ENCODE measurements at regions not wholly inside any gene's neighbourhood (a gene's known extent, or its start where the extent isn't known, plus 50 kb on each side); places are given as distances from the start of the nearest gene placed in this dataset.
"Not testable (repeated sequence)": the region's sequence is repeated elsewhere in the genome, so short reads cannot be mapped to it uniquely, and the experiment has no call there.

DNA sequence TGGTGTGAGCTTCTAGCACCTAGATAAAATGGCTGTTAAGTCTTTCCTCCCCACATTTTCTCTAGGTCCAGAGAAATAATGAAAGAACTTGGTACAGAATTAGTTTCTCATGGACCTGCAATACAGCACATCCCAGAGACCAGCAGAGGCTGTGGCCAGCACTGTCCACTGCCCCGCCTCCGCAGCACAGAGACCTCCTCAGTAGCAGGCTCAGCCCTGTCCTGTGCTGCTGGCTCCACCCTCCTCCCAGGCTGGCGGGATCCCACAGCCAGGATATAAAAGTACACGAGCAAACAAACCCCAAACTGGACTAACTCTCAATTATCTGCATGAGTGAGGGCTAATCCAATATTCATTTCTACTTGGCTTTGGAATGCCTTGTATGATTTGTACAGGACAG is 401.5 kb downstream of the RPS6KC1 start:
- intact Hi-C loops (cut with DNase I): no loop called here
- H3K9me3 ChIP-seq: no peaks in the 10 kb centered on the region
- H3K36me3 ChIP-seq: no peaks in the 10 kb centered on the region
- no peak overlapping the region for H3K4me3 ChIP-seq
- H3K27me3 ChIP-seq: no peaks in the 10 kb centered on the region
- no peak overlapping the region for H3K27ac ChIP-seq
- ATAC-seq: no peak
- peaks cover 0 to 11% (median 4%) of the 10 kb centered on the region in 9 donors for H3K4me1 ChIP-seq
- TF ChIP-seq, protein P1, sequence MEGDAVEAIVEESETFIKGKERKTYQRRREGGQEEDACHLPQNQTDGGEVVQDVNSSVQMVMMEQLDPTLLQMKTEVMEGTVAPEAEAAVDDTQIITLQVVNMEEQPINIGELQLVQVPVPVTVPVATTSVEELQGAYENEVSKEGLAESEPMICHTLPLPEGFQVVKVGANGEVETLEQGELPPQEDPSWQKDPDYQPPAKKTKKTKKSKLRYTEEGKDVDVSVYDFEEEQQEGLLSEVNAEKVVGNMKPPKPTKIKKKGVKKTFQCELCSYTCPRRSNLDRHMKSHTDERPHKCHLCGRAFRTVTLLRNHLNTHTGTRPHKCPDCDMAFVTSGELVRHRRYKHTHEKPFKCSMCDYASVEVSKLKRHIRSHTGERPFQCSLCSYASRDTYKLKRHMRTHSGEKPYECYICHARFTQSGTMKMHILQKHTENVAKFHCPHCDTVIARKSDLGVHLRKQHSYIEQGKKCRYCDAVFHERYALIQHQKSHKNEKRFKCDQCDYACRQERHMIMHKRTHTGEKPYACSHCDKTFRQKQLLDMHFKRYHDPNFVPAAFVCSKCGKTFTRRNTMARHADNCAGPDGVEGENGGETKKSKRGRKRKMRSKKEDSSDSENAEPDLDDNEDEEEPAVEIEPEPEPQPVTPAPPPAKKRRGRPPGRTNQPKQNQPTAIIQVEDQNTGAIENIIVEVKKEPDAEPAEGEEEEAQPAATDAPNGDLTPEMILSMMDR (IDR thresholded peaks at IDR 0.05): no peak
- no peak for DNase-seq
- 66 to 78% methylated on average over 4 of the region's 4 CpGs for WGBS, 2 donors

DNA sequence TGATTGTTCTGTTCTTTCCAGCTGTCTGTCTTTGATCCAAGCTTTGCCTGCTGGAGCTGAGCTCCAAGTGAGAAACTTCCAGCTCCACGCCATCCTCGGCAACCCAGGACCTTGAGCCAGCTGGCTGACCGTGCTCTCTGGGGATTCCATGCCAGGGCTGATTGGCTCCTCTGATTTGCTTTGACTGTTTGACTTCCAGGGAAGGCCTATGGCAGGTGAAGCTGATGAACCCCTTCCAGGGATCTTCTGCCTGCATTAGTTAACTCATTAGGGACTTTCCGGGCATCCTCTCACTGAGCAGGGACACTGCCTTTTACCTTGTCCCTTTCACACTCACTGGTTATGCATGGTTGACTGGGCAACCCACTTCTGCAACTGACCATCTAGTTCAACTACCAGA is 406.1 kb downstream of the RPS6KC1 start:
- TF ChIP-seq, protein P1 (IDR thresholded peaks at IDR 0.05): no peak
- H3K27ac ChIP-seq: no peak overlapping the region
- intact Hi-C loops (cut with DNase I): no loop called here
- 35 to 37% methylated on average over 4 of the region's 4 CpGs for WGBS, 2 donors
- H3K4me3 ChIP-seq: no peak overlapping the region
- peak in 7 of 8 donors; percentile 42 to 88 (median 77) for ATAC-seq
- H3K4me1 ChIP-seq: peaks cover 0 to 13% (median 4%) of the 10 kb centered on the region in 9 donors
- H3K9me3 ChIP-seq: peaks cover 0 to 9% (median 0%) of the 10 kb centered on the region in 11 donors
- H3K36me3 ChIP-seq: no peaks in the 10 kb centered on the region
- DNase-seq: peak; percentile 21 to 43
- no peaks in the 10 kb centered on the region for H3K27me3 ChIP-seq

DNA sequence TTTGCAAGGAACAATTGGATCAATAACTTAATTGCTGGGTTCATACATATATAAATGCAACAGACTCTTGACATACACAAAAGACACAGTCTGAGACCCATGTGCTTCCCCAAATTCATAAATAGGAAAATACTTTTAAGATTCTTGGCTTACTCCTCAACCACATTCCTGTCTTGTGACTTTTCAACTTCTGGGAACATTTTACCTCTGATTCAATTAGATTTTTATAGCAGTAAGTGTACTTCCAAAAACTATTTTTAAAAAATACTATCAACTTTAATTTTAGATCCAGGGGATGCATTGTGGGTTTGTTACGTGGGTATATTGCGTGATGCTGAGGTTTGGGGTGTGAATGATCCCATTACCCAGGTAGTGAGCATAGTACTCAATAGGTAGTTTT is 406.7 kb downstream of the RPS6KC1 start:
- DNase-seq (no peak), ATAC-seq (peak in 2 of 8 donors; percentile 37 to 41)
- intact Hi-C loops (cut with DNase I): no loop called here
- no peak overlapping the region for H3K27ac ChIP-seq
- peaks cover 0 to 13% (median 4%) of the 10 kb centered on the region in 9 donors for H3K4me1 ChIP-seq
- WGBS, 2 donors: 66 to 74% methylated on average over 2 of the region's 2 CpGs
- no peaks in the 10 kb centered on the region for H3K27me3 ChIP-seq
- TF ChIP-seq, protein P1 (IDR thresholded peaks at IDR 0.05): no peak
- H3K9me3 ChIP-seq: peaks cover 0 to 14% (median 0%) of the 10 kb centered on the region in 11 donors
- no peak overlapping the region for H3K4me3 ChIP-seq
- no peaks in the 10 kb centered on the region for H3K36me3 ChIP-seq

DNA sequence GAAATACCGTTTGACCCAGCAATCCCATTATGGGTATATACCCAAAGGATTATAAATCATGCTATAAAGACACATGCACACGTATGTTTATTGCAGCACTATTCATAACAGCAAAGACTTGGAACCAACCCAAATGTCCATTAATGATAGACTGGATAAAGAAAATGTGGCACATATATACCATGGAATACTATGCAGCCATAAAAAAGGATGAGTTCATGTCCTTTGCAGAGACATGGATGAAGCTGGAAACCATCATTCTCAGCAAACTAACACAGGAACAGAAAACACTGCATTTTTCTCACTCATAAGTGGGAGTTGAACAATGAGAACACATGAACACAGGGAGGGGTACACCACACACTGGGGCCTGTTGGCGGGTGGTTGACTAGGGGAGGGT is 411.3 kb downstream of the RPS6KC1 start:
- ATAC-seq; H3K4me3 ChIP-seq; H3K27ac ChIP-seq; DNase-seq; H3K36me3 ChIP-seq; H3K27me3 ChIP-seq; intact Hi-C loops (cut with DNase I); H3K4me1 ChIP-seq: not testable (repeated sequence)
- peaks cover 0 to 14% (median 0%) of the 10 kb centered on the region in 11 donors for H3K9me3 ChIP-seq
- WGBS, 2 donors: 91 to 93% methylated on average over 3 of the region's 3 CpGs

DNA sequence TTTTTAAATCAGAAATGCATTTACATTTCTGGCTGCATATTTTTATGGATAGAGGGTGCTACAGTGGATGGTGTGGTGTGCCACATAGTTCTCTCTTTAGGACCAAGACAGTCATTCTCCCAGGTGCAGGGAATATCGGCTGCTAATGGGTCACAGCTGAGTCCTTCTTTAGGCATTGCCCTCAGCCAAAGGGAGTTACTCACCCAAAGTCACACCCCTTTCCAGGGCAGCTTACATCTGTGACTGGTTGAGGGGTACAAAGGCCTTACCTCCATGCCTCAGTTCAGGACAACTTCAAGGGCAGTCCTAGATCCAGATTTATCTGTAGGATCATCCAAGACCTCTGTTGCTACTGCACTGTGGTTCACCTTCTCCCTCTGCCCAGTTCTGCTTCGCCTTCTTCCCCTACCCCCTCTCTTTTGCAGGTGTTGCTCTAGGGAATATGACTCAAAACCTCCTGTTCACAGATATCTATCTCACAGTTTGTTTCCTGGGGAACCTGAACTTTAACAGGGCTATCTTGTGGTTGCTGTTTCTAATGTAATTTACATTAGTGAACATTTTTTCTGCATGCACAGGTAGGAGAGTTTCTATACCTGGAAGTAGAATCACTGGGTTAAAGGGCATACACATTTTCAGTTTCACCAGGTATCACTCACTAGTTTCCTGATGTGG is 413.9 kb downstream of the RPS6KC1 start:
- 87 to 89% methylated on average over 2 of the region's 2 CpGs for WGBS, 2 donors
- TF ChIP-seq, protein P1 (IDR thresholded peaks at IDR 0.05): no peak
- no peaks in the 10 kb centered on the region for H3K36me3 ChIP-seq
- H3K27ac ChIP-seq: no peak overlapping the region
- H3K27me3 ChIP-seq: peaks cover 0 to 3% (median 0%) of the 10 kb centered on the region in 7 donors
- ATAC-seq (no peak), DNase-seq (no peak)
- H3K9me3 ChIP-seq: peaks cover 0 to 14% (median 0%) of the 10 kb centered on the region in 11 donors
- intact Hi-C loops (cut with DNase I): no loop called here
- H3K4me3 ChIP-seq: no peak overlapping the region
- no peaks in the 10 kb centered on the region for H3K4me1 ChIP-seq
